Stimulated activated naive B cell treated with anti-CD40 and anti-IgM and Interleukin-4, amounts not matched to agents 10 μg/mL and 1 μg/mL and 100 μg/mL, for 72 hours (primary cell): ENCODE measurements at regions not wholly inside any gene's neighbourhood (a gene's known extent, or its start where the extent isn't known, plus 50 kb on each side); places are given as distances from the start of the nearest gene placed in this dataset.
"Not testable (repeated sequence)": the region's sequence is repeated elsewhere in the genome, so short reads cannot be mapped to it uniquely, and the experiment has no call there.

Experiments used
- ATAC-seq, 2 donors: fragments of 150-1000 bp; cut with Tn5 transposase; replicated peaks; 2 replicates each; pipeline ENCODE4 v1.10.0; 2021; ENCODE audit warnings: moderate library complexity in 1 of 2
- DNase-seq: peaks from one replicate; pipeline ENCODE4 v3.0.0; 2021
- H3K27ac Mint-ChIP-seq: one replicate; pipeline ENCODE4 v1.8.0; 2022; ENCODE audit warnings: mild to moderate bottlenecking, mixed read lengths
- H3K27me3 Mint-ChIP-seq, 2 donors: one replicate each; pipeline ENCODE4 v1.8.0; 2022; ENCODE audit warnings: mixed read lengths in 2 of 2
- H3K36me3 Mint-ChIP-seq, 2 donors: one replicate each; pipeline ENCODE4 v1.8.0; 2022; ENCODE audit warnings: mixed read lengths in 2 of 2, mild to moderate bottlenecking in 1 of 2
- H3K4me1 Mint-ChIP-seq, 2 donors: one replicate each; pipeline ENCODE4 v1.8.0; 2022; ENCODE audit warnings: mixed read lengths in 2 of 2, mild to moderate bottlenecking in 1 of 2
- H3K4me3 Mint-ChIP-seq, 2 donors: one replicate each; pipeline ENCODE4 v1.8.0; 2022; ENCODE audit warnings: mild to moderate bottlenecking in 2 of 2, mixed read lengths in 2 of 2, moderate library complexity in 1 of 2
- H3K9me3 Mint-ChIP-seq, 2 donors: one replicate each; pipeline ENCODE4 v1.8.0; 2022; ENCODE audit warnings: mixed read lengths in 2 of 2, mild to moderate bottlenecking in 1 of 2

- H3K4me1 Mint-ChIP-seq, H3K4me3 Mint-ChIP-seq, H3K36me3 Mint-ChIP-seq, H3K27ac Mint-ChIP-seq, H3K9me3 Mint-ChIP-seq, ATAC-seq, DNase-seq: not testable (repeated sequence)
- peaks cover 2 to 16% of the 10 kb centered on the region in 2 donors for H3K27me3 Mint-ChIP-seq
Measured at GRCh38 chrX:955168-955781, 257.2 kb downstream of the CRLF2 start.

- Mint-ChIP-seq H3K27ac (no peak overlapping the region), H3K4me3 (no peak overlapping the region), H3K4me1 (no peaks in the 10 kb centered on the region), H3K27me3 (peaks cover 0 to 11% of the 10 kb centered on the region in 2 donors), H3K36me3 (no peaks in the 10 kb centered on the region), H3K9me3 (no peaks in the 10 kb centered on the region)
- ATAC-seq: no peak
- DNase-seq: no peak
Measured at GRCh38 chrX:953879-954482, 258.5 kb downstream of the CRLF2 start.

DNA sequence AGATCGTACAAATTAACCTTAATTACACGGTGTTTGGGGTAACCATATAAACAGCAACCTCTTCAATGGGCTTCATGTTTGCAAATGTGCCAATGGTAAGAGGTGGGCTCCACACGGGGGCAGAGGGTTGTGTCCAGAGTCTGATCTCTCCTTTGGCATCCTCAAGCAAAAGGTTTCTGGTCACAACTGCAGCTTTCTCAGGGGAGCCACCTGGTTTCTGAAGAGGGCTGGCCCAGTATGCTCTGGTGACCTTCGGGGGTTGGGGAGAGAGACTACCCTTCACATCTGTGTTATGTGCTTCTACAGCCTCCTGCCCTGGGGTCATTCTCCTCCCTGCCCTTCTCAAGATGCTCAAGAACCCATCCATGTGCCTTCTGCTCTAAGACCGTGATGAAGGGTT lies 259.6 kb downstream of the CRLF2 start:
- Mint-ChIP-seq H3K9me3 (peaks cover 2 to 3% of the 10 kb centered on the region in 2 donors), H3K27me3 (peaks cover 0 to 7% of the 10 kb centered on the region in 2 donors), H3K4me3 (no peak overlapping the region), H3K36me3 (no peaks in the 10 kb centered on the region), H3K4me1 (no peaks in the 10 kb centered on the region), H3K27ac (no peak overlapping the region)
- ATAC-seq (no peak), DNase-seq (no peak)

GRCh38 chrX:947262-947661 lies 265.2 kb downstream of the CRLF2 start:
- not testable (repeated sequence) for H3K9me3 Mint-ChIP-seq, H3K27ac Mint-ChIP-seq, DNase-seq

DNA sequence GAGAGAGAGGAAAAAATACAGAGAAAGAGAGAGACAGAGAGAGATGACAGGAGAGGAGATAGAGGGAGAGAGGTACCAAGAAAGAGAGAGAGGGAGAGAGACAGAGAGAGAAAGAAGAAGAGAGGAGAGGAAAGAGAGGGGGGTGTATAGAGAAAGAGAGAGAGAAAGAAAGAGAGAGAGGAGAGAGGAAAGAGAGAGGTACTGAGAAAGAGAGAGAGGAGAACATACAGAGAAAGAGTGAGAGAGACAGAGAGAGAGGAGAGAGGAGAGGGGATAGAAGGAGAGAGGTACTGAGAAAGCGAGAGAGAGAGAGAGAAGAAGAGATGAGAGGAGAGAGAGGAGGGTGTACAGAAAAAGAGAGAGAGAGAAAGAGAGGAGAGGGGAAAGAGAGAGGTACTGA lies 269.4 kb downstream of the CRLF2 start:
- ATAC-seq (no peak), DNase-seq (no peak)
- H3K36me3 Mint-ChIP-seq: no peaks in the 10 kb centered on the region
- H3K4me3 Mint-ChIP-seq: no peak overlapping the region
- peaks cover 4% of the 10 kb centered on the region in 2 donors for H3K9me3 Mint-ChIP-seq
- H3K4me1 Mint-ChIP-seq: no peaks in the 10 kb centered on the region
- H3K27ac Mint-ChIP-seq: no peak overlapping the region
- H3K27me3 Mint-ChIP-seq: peaks cover 36 to 43% of the 10 kb centered on the region in 2 donors

More at GRCh38 chrX:947262-947661, 265.2 kb downstream of the CRLF2 start:
- not testable (repeated sequence) for H3K4me3 Mint-ChIP-seq, H3K4me1 Mint-ChIP-seq, H3K36me3 Mint-ChIP-seq, ATAC-seq
- H3K27me3 Mint-ChIP-seq: peaks cover 14 to 15% of the 10 kb centered on the region in 2 donors

DNA sequence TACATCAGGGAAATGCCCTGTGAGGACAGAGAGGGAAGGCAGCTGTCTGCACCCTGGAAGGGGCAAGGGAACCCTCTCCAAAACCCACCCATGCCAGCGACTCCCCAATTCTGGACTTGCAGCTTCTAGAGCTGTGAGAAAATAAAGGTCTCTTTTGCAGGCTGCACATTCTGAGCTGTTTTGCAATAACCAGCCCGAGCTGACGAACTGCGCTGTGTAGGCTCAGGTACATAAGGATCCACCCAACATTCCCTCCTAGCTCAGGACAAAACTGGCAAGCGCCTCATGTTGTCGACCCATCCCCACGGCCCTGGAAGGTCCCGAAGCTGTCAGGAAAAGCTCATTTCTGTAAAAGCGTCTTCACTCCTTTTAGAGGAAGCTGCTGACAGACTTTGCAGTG lies 271.8 kb downstream of the CRLF2 start:
- H3K27ac Mint-ChIP-seq: no peak overlapping the region
- no peaks in the 10 kb centered on the region for H3K9me3 Mint-ChIP-seq
- DNase-seq (no peak), ATAC-seq (no peak)
- H3K4me3 Mint-ChIP-seq: no peak overlapping the region
- no peaks in the 10 kb centered on the region for H3K4me1 Mint-ChIP-seq
- peaks cover 36 to 43% of the 10 kb centered on the region in 2 donors for H3K27me3 Mint-ChIP-seq
- H3K36me3 Mint-ChIP-seq: no peaks in the 10 kb centered on the region

DNA sequence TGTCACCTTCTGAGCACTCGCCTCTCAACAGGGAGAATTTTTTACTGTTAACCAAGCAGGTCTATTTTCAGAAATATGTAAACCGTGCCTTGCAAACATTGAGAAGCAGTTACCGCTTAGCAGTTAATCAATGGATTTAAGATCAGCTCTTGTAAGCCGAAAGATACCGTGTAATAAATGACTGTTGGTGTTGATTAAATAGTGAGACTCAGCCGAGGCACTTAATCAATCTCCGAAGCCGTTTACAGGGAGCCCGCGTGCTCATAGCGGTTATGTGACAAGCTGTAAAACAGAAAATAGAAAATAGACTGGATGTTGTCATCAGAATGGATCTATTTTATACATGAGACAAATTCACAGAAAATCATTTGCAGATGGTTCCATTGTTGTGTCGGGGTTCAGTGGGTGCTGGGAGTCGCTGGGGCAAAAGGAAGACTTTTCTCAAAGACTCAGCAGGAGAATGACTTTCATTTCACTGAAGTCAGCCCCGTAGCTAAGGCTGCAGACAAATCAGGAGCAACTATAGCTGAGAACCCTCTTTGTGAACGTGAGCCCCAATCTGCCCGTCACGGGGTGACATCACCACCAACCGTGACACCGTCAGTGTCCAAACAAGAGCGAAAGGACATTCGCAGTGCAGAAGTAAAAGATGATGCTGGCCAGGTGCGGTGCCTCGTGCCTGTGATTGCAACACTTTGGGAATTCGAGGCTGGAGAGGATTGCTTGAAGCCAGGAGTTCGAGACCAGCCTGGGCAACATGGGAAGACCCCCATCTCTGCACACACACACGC lies 275.3 kb downstream of the CRLF2 start:
- H3K27me3 Mint-ChIP-seq: peaks cover 24 to 28% of the 10 kb centered on the region in 2 donors
- no peak overlapping the region for H3K4me3 Mint-ChIP-seq
- H3K9me3 Mint-ChIP-seq: no peaks in the 10 kb centered on the region
- ATAC-seq (no peak), DNase-seq (no peak)
- no peak overlapping the region for H3K27ac Mint-ChIP-seq
- H3K4me1 Mint-ChIP-seq: no peaks in the 10 kb centered on the region
- no peaks in the 10 kb centered on the region for H3K36me3 Mint-ChIP-seq

GRCh38 chrX:933611-934010 lies 278.8 kb downstream of the CRLF2 start:
- no peaks in the 10 kb centered on the region for H3K36me3 Mint-ChIP-seq
- no peaks in the 10 kb centered on the region for H3K4me1 Mint-ChIP-seq
- H3K4me3 Mint-ChIP-seq: no peak overlapping the region
- no peaks in the 10 kb centered on the region for H3K27me3 Mint-ChIP-seq
- peaks cover 0 to 4% of the 10 kb centered on the region in 2 donors for H3K9me3 Mint-ChIP-seq
- DNase-seq: no peak
- ATAC-seq: no peak
- no peak overlapping the region for H3K27ac Mint-ChIP-seq

DNA sequence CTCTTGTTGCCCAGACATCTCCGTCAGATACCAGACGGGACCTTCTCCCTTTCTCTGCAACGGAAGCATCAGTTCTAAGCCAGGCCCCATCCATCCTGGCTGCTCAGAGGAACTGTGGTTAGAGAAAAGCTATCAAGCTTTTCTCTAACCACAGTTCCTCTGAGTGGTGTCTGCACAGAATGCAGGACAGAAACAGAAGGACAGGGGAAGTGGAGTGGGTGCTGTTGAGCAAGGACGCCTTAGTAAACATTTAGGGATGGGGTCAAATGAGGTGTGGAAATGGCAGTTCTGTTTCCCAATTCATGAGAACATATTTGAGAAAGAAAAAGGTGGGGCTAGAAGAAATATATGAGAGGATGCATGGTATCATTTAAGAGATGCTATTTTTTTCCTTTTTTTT lies 283.8 kb downstream of the CRLF2 start:
- ATAC-seq (no peak), DNase-seq (no peak)
- H3K27ac Mint-ChIP-seq: no peak overlapping the region
- H3K27me3 Mint-ChIP-seq: no peaks in the 10 kb centered on the region
- no peaks in the 10 kb centered on the region for H3K36me3 Mint-ChIP-seq
- H3K4me1 Mint-ChIP-seq: no peaks in the 10 kb centered on the region
- no peak overlapping the region for H3K4me3 Mint-ChIP-seq
- H3K9me3 Mint-ChIP-seq: peaks cover 0 to 4% of the 10 kb centered on the region in 2 donors

GRCh38 chrX:926991-927390 lies 285.5 kb downstream of the CRLF2 start:
- Mint-ChIP-seq H3K4me3 (no peak overlapping the region), H3K9me3 (peaks cover 0 to 4% of the 10 kb centered on the region in 2 donors), H3K27me3 (no peaks in the 10 kb centered on the region), H3K4me1 (no peaks in the 10 kb centered on the region), H3K36me3 (no peaks in the 10 kb centered on the region), H3K27ac (no peak overlapping the region)
- no peak for ATAC-seq
- DNase-seq: no peak

- no peaks in the 10 kb centered on the region for H3K36me3 Mint-ChIP-seq
- peaks cover 0 to 4% of the 10 kb centered on the region in 2 donors for H3K9me3 Mint-ChIP-seq
- no peaks in the 10 kb centered on the region for H3K27me3 Mint-ChIP-seq
- DNase-seq (no peak), ATAC-seq (no peak)
- H3K4me1 Mint-ChIP-seq: no peaks in the 10 kb centered on the region
- H3K27ac Mint-ChIP-seq: no peak overlapping the region
- H3K4me3 Mint-ChIP-seq: no peak overlapping the region
Measured at GRCh38 chrX:926070-926469, 286.4 kb downstream of the CRLF2 start.

DNA sequence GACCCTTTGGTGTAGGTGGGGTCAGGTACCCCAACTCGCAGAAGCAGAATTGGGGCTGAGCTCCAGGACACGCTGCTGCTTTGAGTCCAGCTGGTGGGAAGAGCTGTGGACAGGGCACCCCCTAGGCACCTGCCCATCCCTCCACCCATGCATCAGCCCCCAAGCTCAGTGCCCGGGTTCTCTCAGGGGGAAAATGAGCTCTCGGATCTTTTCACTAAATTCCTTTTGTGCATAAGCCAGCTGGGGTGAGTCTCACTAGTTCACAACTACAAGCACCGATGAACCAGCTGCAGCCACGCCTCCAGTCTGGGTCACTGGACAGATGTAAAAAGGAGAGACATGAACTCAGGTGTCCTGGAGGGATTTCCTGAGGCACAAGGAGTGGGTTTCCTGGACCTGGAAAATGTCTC lies 286.8 kb downstream of the CRLF2 start:
- DNase-seq (no peak), ATAC-seq (no peak)
- no peak overlapping the region for H3K27ac Mint-ChIP-seq
- H3K36me3 Mint-ChIP-seq: no peaks in the 10 kb centered on the region
- peaks cover 0 to 4% of the 10 kb centered on the region in 2 donors for H3K9me3 Mint-ChIP-seq
- H3K4me1 Mint-ChIP-seq: no peaks in the 10 kb centered on the region
- H3K27me3 Mint-ChIP-seq: no peaks in the 10 kb centered on the region
- no peak overlapping the region for H3K4me3 Mint-ChIP-seq

DNA sequence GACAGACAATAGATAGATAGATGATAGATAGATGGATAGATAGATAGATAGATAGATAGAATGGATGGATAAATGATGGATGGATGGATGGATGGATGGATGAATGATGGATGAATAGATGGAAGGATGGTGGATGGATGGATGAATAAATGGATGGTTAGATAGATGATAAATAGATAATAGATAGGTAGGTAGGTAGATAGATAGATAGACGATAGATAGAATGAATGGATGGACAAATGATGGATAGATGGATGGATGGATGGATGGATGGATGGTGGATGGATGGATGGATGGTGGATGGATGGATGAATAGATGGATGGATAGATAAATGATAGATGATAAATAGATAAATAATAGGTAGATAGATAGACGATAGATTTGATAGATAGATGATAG lies 287.4 kb downstream of the CRLF2 start:
- Mint-ChIP-seq H3K36me3 (no peaks in the 10 kb centered on the region), H3K27ac (no peak overlapping the region), H3K4me3 (no peak overlapping the region), H3K4me1 (no peaks in the 10 kb centered on the region), H3K9me3 (peaks cover 0 to 4% of the 10 kb centered on the region in 2 donors), H3K27me3 (no peaks in the 10 kb centered on the region)
- DNase-seq: no peak
- no peak for ATAC-seq

GRCh38 chrX:924017-924416 lies 288.4 kb downstream of the CRLF2 start:
- Mint-ChIP-seq H3K27me3 (no peaks in the 10 kb centered on the region), H3K27ac (no peak overlapping the region), H3K4me3 (no peak overlapping the region), H3K9me3 (no peaks in the 10 kb centered on the region), H3K4me1 (no peaks in the 10 kb centered on the region), H3K36me3 (no peaks in the 10 kb centered on the region)
- DNase-seq (no peak), ATAC-seq (no peak)
